Fibroblast of the conjunctiva (primary cell): ENCODE measurements at regions not wholly inside any gene's neighbourhood (a gene's known extent, or its start where the extent isn't known, plus 50 kb on each side); places are given as distances from the start of the nearest gene placed in this dataset.
"Not testable (repeated sequence)": the region's sequence is repeated elsewhere in the genome, so short reads cannot be mapped to it uniquely, and the experiment has no call there.

Experiments used
- DNase-seq: peaks from one replicate; pipeline ENCODE4 v3.0.0-alpha.2; 2010; ENCODE audit warnings: low read depth

- no peak for DNase-seq
Measured at GRCh38 chr4:72677265-72677664, 108.2 kb upstream of the ADAMTS3 start.

- no peak for DNase-seq
Measured at GRCh38 chr4:72671980-72672379, 103.0 kb upstream of the ADAMTS3 start.

- DNase-seq = no peak
Measured at GRCh38 chr4:72670521-72670920, 101.5 kb upstream of the ADAMTS3 start.

- DNase-seq = no peak
Measured at GRCh38 chr4:72666910-72667309, 97.9 kb upstream of the ADAMTS3 start.

GRCh38 chr4:72665171-72665968 lies 96.3 kb upstream of the ADAMTS3 start:
- no peak for DNase-seq

DNA sequence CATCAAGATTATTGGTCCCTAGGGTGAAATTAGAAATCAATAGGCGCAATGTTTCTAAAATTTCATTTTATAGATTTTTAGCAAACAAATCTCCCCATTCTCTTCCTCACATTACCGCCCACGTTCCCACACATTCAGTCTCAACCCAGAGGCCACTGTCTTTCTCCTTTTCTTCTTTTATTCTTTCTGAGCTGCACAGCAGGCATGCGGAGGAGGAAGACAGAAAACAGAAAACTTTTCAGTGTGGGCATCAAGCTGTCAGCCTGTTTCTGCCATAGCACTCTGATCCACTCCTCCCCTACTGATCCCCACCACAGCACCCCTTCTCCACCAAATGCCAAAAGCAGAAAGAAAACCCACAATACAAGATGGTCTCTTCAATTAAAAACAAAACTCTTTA lies 94.8 kb upstream of the ADAMTS3 start:
- DNase-seq = no peak

GRCh38 chr4:72661830-72662229 lies 92.8 kb upstream of the ADAMTS3 start:
- no peak for DNase-seq

DNA sequence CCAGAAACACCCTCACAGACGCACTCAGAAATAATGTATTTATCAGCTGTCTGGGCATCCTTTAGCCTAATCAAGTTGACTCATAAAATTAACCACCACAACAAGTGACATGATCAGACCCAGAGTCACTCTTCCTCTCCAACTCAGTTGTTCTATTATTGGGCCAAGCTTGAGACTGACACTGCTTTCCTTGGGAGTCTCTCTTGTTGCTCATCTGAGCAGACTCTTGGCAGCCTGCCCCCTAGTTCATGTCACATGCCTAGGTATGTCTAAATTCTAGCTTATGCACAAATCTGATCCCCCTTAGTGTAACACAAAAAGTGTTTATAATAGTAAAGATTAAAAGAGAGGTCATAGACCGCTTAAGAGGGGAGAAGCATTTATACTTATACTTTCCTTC lies 72.6 kb upstream of the ADAMTS3 start:
- DNase-seq = no peak

GRCh38 chr4:72636866-72637265 lies 67.8 kb upstream of the ADAMTS3 start:
- DNase-seq = not testable (repeated sequence)

GRCh38 chr4:72635931-72636330 lies 66.9 kb upstream of the ADAMTS3 start:
- not testable (repeated sequence) for DNase-seq

GRCh38 chr4:72632253-72632652 lies 63.2 kb upstream of the ADAMTS3 start:
- DNase-seq = not testable (repeated sequence)

- peak; percentile 30 for DNase-seq
Measured at GRCh38 chr4:72631296-72631695, 62.3 kb upstream of the ADAMTS3 start.

DNA sequence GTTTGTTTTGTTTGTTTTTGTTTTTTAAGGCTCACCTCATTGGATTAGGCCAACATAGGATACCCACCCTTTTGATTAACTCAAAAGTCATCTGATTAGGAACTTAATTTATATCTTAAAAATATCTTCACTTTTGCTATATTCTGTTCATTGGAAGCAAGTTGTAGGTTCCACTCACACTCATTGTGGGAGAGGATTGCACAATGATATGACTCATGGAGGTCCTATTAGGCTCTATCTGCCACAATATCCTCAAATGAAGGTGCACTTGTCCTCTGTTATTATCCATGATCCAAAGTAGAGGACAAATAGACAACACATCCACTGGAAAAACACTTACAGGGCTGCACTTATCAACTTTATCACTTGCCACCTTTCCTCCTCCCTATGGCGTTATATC lies 60.5 kb upstream of the ADAMTS3 start:
- no peak for DNase-seq

GRCh38 chr4:72627723-72628122 lies 58.7 kb upstream of the ADAMTS3 start:
- DNase-seq = no peak
